HFF-Myc (cell line): ENCODE measurements at regions not wholly inside any gene's neighbourhood (a gene's known extent, or its start where the extent isn't known, plus 50 kb on each side); places are given as distances from the start of the nearest gene placed in this dataset.

Experiments used
- DNase-seq: peaks from one replicate; pipeline ENCODE4 v3.0.0-alpha.2; 2011; ENCODE audit warnings: low read depth; ENCODE audit errors: extremely low read depth
- H3K4me3 ChIP-seq: replicated peaks from 2 replicates; pipeline ENCODE4 v1.5.1; 2011; ENCODE audit warnings: low read depth, mild to moderate bottlenecking, control low read depth, low read length
- CTCF ChIP-seq: IDR thresholded peaks from 2 replicates; pipeline ENCODE4 v1.5.1; 2012; ENCODE audit warnings: mild to moderate bottlenecking, low read depth, low read length, control low read depth; ENCODE audit errors: missing control alignments

- no peak for TF ChIP-seq CTCF
- no peak for DNase-seq
- no peak overlapping the region for H3K4me3 ChIP-seq
Measured at GRCh38 chr5:61860978-61861377, 445.0 kb upstream of the KIF2A start.

- no peak for TF ChIP-seq CTCF
- H3K4me3 ChIP-seq, result no peak overlapping the region
- DNase-seq, result peak; percentile 52
Measured at GRCh38 chr5:61866930-61867329, 439.1 kb upstream of the KIF2A start.

GRCh38 chr5:61869333-61869732 lies 436.7 kb upstream of the KIF2A start:
- TF ChIP-seq CTCF, result no peak
- H3K4me3 ChIP-seq, result no peak overlapping the region
- no peak for DNase-seq

GRCh38 chr5:61878471-61878870 lies 427.5 kb upstream of the KIF2A start:
- H3K4me3 ChIP-seq, result no peak overlapping the region
- no peak for DNase-seq
- no peak for TF ChIP-seq CTCF

- DNase-seq, result no peak
- no peak overlapping the region for H3K4me3 ChIP-seq
- no peak for TF ChIP-seq CTCF
Measured at GRCh38 chr5:61881821-61882487, 424.1 kb upstream of the KIF2A start.

- no peak for DNase-seq
- TF ChIP-seq CTCF, result no peak
- no peak overlapping the region for H3K4me3 ChIP-seq
Measured at GRCh38 chr5:61882901-61883500, 423.0 kb upstream of the KIF2A start.

GRCh38 chr5:61884252-61884855 lies 421.7 kb upstream of the KIF2A start:
- no peak for TF ChIP-seq CTCF
- H3K4me3 ChIP-seq, result no peak overlapping the region
- no peak for DNase-seq
